Endothelial cell of umbilical vein (primary cell): ENCODE measurements at regions not wholly inside any gene's neighbourhood (a gene's known extent, or its start where the extent isn't known, plus 50 kb on each side); places are given as distances from the start of the nearest gene placed in this dataset.

Experiments used
- BruUV-seq: library from RNA; stranded (reverse); fragments of 400-500 nt; replicated peaks from 2 replicates; lab custom pipeline; 2021; lab: Mats Ljungman, UMichigan
- CTCF ChIA-PET: fragments of 300-600, 350-600 bp; sonication (Branson Sonifier 250); formaldehyde crosslinking; loops from one replicate; lab custom pipeline; 2021; ENCODE audit warnings: antibody characterized with exemption, inconsistent platforms; lab: Charles Lee
- POLR2A ChIA-PET: fragments of 300-600, 350-600 bp; sonication (Branson Sonifier 250); formaldehyde crosslinking; loops from one replicate; lab custom pipeline; 2021; ENCODE audit warnings: antibody characterized with exemption, inconsistent platforms; lab: Charles Lee
- DNase-seq: peaks from one replicate; pipeline ENCODE4 v3.0.0-alpha.2; 2011; ENCODE audit warnings: low read depth, low spot score
- FAIRE-seq: peaks from 2 replicates; lab custom pipeline; 2011; peaks lifted over from hg19 to GRCh38; lab: Jason Lieb, UNC
- H2AFZ ChIP-seq: 2 replicates; pipeline ENCODE4 v1.6.0; 2012; ENCODE audit warnings: low read depth, low read length, control low read depth, inconsistent platforms
- H3K27ac ChIP-seq: 2 replicates; pipeline ENCODE4 v1.5.1; 2011; ENCODE audit warnings: low read depth, mild to moderate bottlenecking, control low read depth, low read length, moderate library complexity; ENCODE audit not compliant: insufficient read depth
- H3K27me3 ChIP-seq, 2 experiments: 2 replicates each; pipeline versions ENCODE4 v1.6.0 to v1.6.1; 2011; ENCODE audit warnings: low read length in 2 of 2, mixed read lengths in 1 of 2; ENCODE audit not compliant: control insufficient read depth in 2 of 2, insufficient read depth in 2 of 2
- H3K36me3 ChIP-seq, 2 experiments: 2 replicates in 1 of 2; 3 replicates in 1 of 2; pipeline ENCODE4 v1.5.1; 2011; ENCODE audit warnings: low read length in 2 of 2, mild to moderate bottlenecking in 1 of 2, moderate library complexity in 1 of 2; ENCODE audit not compliant: control insufficient read depth in 2 of 2, insufficient read depth in 2 of 2; ENCODE audit errors: extremely low read depth in 1 of 2
- H3K4me1 ChIP-seq: 3 replicates; pipeline ENCODE4 v1.5.1; 2011; ENCODE audit warnings: mild to moderate bottlenecking, low read length; ENCODE audit not compliant: control insufficient read depth, insufficient read depth; ENCODE audit errors: extremely low read depth
- H3K4me2 ChIP-seq: 2 replicates; pipeline ENCODE4 v1.6.1; 2011; ENCODE audit warnings: low read length, control low read depth, mixed read lengths; ENCODE audit not compliant: insufficient read depth
- H3K4me3 ChIP-seq, 3 experiments: fragments of 200-600 bp in 1 of 3; sonication (generic), shearing (Covaris generic) in 1 of 3; replicated peaks in 1 of 3; 2 replicates each; pipeline ENCODE4 v1.5.1; 2011 to 2016; ENCODE audit warnings: control low read depth in 3 of 3, low read length in 3 of 3, mild to moderate bottlenecking in 2 of 3, inconsistent platforms in 1 of 3, low read depth in 1 of 3, moderate library complexity in 1 of 3; ENCODE audit not compliant: insufficient read depth in 1 of 3
- H3K79me2 ChIP-seq: 2 replicates; pipeline ENCODE4 v1.6.0; 2012; ENCODE audit warnings: low read length, inconsistent platforms; ENCODE audit not compliant: control insufficient read depth, insufficient read depth
- H3K9ac ChIP-seq: replicated peaks from 2 replicates; pipeline ENCODE3; 2011; ENCODE audit warnings: low read length, control low read depth; ENCODE audit not compliant: insufficient read depth; ENCODE audit errors: extremely low read depth
- H3K9me1 ChIP-seq: replicated peaks from 3 replicates; pipeline ENCODE4 v1.6.0; 2011; ENCODE audit warnings: mild to moderate bottlenecking, low read length; ENCODE audit not compliant: control insufficient read depth, insufficient read depth; ENCODE audit errors: extremely low read depth
- H3K9me3 ChIP-seq: replicated peaks from 2 replicates; pipeline ENCODE4 v1.5.1; 2012; ENCODE audit warnings: low read length, inconsistent platforms; ENCODE audit not compliant: control insufficient read depth, insufficient read depth
- H4K20me1 ChIP-seq: replicated peaks from 2 replicates; pipeline ENCODE3; 2011; ENCODE audit warnings: mild to moderate bottlenecking, low read length; ENCODE audit not compliant: control insufficient read depth, insufficient read depth; ENCODE audit errors: extremely low read depth
- CTCF ChIP-seq, 2 donors: IDR thresholded peaks; 1 replicate in 1 of 2; 2 replicates in 1 of 2; pipeline ENCODE4 v1.5.1; 2011; ENCODE audit warnings: low read length in 2 of 2, mild to moderate bottlenecking in 2 of 2, moderate library complexity in 2 of 2, control low read depth in 1 of 2, inconsistent platforms in 1 of 2, low read depth in 1 of 2; ENCODE audit not compliant: insufficient read depth in 1 of 2; ENCODE audit errors: extremely low read depth in 1 of 2
- EZH2 ChIP-seq: IDR thresholded peaks from 2 replicates; pipeline ENCODE4 v1.6.1; 2012; ENCODE audit warnings: borderline replicate concordance, low read depth, mild to moderate bottlenecking, moderate library complexity, low read length, inconsistent platforms; ENCODE audit not compliant: severe bottlenecking
- FOS ChIP-seq: IDR thresholded peaks from 2 replicates; pipeline ENCODE4 v1.6.1; 2011; ENCODE audit warnings: mild to moderate bottlenecking, low read length, moderate library complexity, borderline replicate concordance; ENCODE audit not compliant: insufficient read depth
- GATA2 ChIP-seq: IDR thresholded peaks from 2 replicates; pipeline ENCODE4 v1.7.0; 2011; ENCODE audit warnings: low read depth, mild to moderate bottlenecking, moderate library complexity, mixed read lengths, low read length; ENCODE audit not compliant: insufficient read length, insufficient read depth
- JUN ChIP-seq: IDR thresholded peaks from 2 replicates; pipeline ENCODE4 v1.6.1; 2011; ENCODE audit warnings: borderline replicate concordance, low read depth; ENCODE audit not compliant: insufficient read length, insufficient read depth
- MAX ChIP-seq: IDR thresholded peaks from 2 replicates; pipeline ENCODE4 v1.6.1; 2011; ENCODE audit not compliant: insufficient read depth, insufficient read length
- MYC ChIP-seq: IDR thresholded peaks from one replicate; pipeline ENCODE4 v1.6.1; 2011; ENCODE audit warnings: mild to moderate bottlenecking, low read depth, low read length
- POLR2A ChIP-seq: IDR thresholded peaks from 2 replicates; pipeline ENCODE4 v1.6.1; 2012; ENCODE audit warnings: low read depth, mild to moderate bottlenecking, control low read depth, low read length
- POLR2AphosphoS5 ChIP-seq: IDR thresholded peaks from 2 replicates; pipeline ENCODE4 v1.6.1; 2012; ENCODE audit warnings: low read depth, mild to moderate bottlenecking, control low read depth, low read length, moderate library complexity; ENCODE audit not compliant: insufficient read depth
- dilution Hi-C: fragments of 300-500 bp; cut with MboI; formaldehyde crosslinking; loops from one replicate; pipeline ENCODE4 v1.15.0; 2019; ENCODE audit warnings: low sequenced_read_pairs; ENCODE audit not compliant: extremely low pct_ligation_motif_present
- intact Hi-C: fragments of 100-400 bp; cut with micrococcal nuclease; formaldehyde crosslinking; loops from one replicate; pipeline ENCODE4 v1.10.0; 2022

- H3K9me3 ChIP-seq, result no peaks in the 10 kb centered on the region
- no peak overlapping the region for H3K9ac ChIP-seq
- no peak for TF ChIP-seq FOS
- TF ChIP-seq MYC, result no peak
- no peak for TF ChIP-seq POLR2AphosphoS5
- no peak for TF ChIP-seq GATA2
- no peak for TF ChIP-seq JUN
- TF ChIP-seq EZH2, result no peak
- TF ChIP-seq CTCF (IDR thresholded peaks at IDR 0.05; ENCODE audit: extremely low read depth in 1 of 2, insufficient read depth in 1 of 2, low read depth in 1 of 2, low read length in 2 of 2), result no peak
- TF ChIP-seq MAX, result no peak
- TF ChIP-seq POLR2A, result no peak
- ChIA-PET POLR2A (no interaction called here), CTCF (interaction anchor here (1.1 to 9.6 kb wide), 4 partner anchors 9 to 941 kb away, joined by 3 to 70 read pairs (median 4); partner anchors contain the start of gene CYP26B1)
- no peaks in the 10 kb centered on the region for H3K79me2 ChIP-seq
- DNase-seq (no peak), FAIRE-seq (peak; percentile 73)
- no TSS peak for BruUV-seq
- H3K9me1 ChIP-seq, result no peaks in the 10 kb centered on the region
- no peaks in the 10 kb centered on the region for H3K4me1 ChIP-seq
- intact Hi-C loops (loop anchor here (5.0 kb wide), 1 partner anchor 193 kb away; no protein-coding TSS in a partner anchor), dilution Hi-C loops (no loop called here)
- no peak overlapping the region for H3K4me2 ChIP-seq
- H3K4me3 ChIP-seq, result no peak overlapping the region
- no peak overlapping the region for H3K27ac ChIP-seq
- H3K36me3 ChIP-seq, result no peaks in the 10 kb centered on the region
- no peak overlapping the region for H2AFZ ChIP-seq
- no peaks in the 10 kb centered on the region for H4K20me1 ChIP-seq
- H3K27me3 ChIP-seq, result peaks cover 12 to 20% of the 10 kb centered on the region in 2 experiments
These were observed 343.3 kb downstream of the CYP26B1 start for GRCh38 chr2:71804281-71804751.
